ENCODE measurements at regions not wholly inside any gene's neighbourhood (a gene's known extent, or its start where the extent isn't known, plus 50 kb on each side); places are given as distances from the start of the nearest gene placed in this dataset.
"Not testable (repeated sequence)": the region's sequence is repeated elsewhere in the genome, so short reads cannot be mapped to it uniquely, and the experiment has no call there.

GRCh38 chr18:40292985-40293710 is 1661.9 kb upstream of the PIK3C3 start:
- Histone ChIP-seq H3K36me3 (ENCODE audit: control insufficient read depth, low read length) (no peaks in the 10 kb centered on the region), H3K27ac (ENCODE audit: low read depth, low read length) (no peak overlapping the region), H3K9me2 (replicated peaks; ENCODE audit: control insufficient read depth, low read length) (no peaks in the 10 kb centered on the region), H3K27me3 (ENCODE audit: control insufficient read depth, low read length) (no peaks in the 10 kb centered on the region), H3K4me2 (ENCODE audit: low read length) (no peak overlapping the region), H3K4me1 (ENCODE audit: control insufficient read depth, low read length) (no peaks in the 10 kb centered on the region), H3F3A (ENCODE audit: control insufficient read depth, insufficient read depth) (no peaks in the 10 kb centered on the region), H3K4me3 (ENCODE audit: low read length) (no peak overlapping the region), H3K79me2 (ENCODE audit: control insufficient read depth, low read length) (no peaks in the 10 kb centered on the region), H4K20me1 (ENCODE audit: control insufficient read depth, insufficient read depth, low read depth, low read length) (no peaks in the 10 kb centered on the region), H3K9me3 (ENCODE audit: control insufficient read depth, insufficient read depth, low read length) (peaks cover 3% of the 10 kb centered on the region; the same call in 1 of the 2 replicates)
- TF ChIP-seq EZH2phosphoT487 (IDR thresholded peaks at IDR 0.05; ENCODE audit: borderline replicate concordance, low read length) (no peak), CTCF (IDR thresholded peaks at IDR 0.05; ENCODE audit: low read depth, low read length, poor library complexity, severe bottlenecking) (no peak)

- Histone ChIP-seq H3K9me2 (replicated peaks; ENCODE audit: control insufficient read depth, low read length) (no peaks in the 10 kb centered on the region), H3K4me2 (ENCODE audit: low read length) (no peak overlapping the region), H3K79me2 (ENCODE audit: control insufficient read depth, low read length) (no peaks in the 10 kb centered on the region), H3K4me3 (ENCODE audit: low read length) (no peak overlapping the region), H3K9me3 (ENCODE audit: control insufficient read depth, insufficient read depth, low read length) (no peaks in the 10 kb centered on the region), H4K20me1 (ENCODE audit: control insufficient read depth, insufficient read depth, low read depth, low read length) (no peaks in the 10 kb centered on the region), H3K27ac (ENCODE audit: low read depth, low read length) (no peak overlapping the region), H3K36me3 (ENCODE audit: control insufficient read depth, low read length) (no peaks in the 10 kb centered on the region), H3F3A (ENCODE audit: control insufficient read depth, insufficient read depth) (no peaks in the 10 kb centered on the region), H3K4me1 (ENCODE audit: control insufficient read depth, low read length) (no peaks in the 10 kb centered on the region), H3K27me3 (ENCODE audit: control insufficient read depth, low read length) (no peaks in the 10 kb centered on the region)
- TF ChIP-seq CTCF (IDR thresholded peaks at IDR 0.05; ENCODE audit: low read depth, low read length, poor library complexity, severe bottlenecking): no peak
- TF ChIP-seq EZH2phosphoT487 (IDR thresholded peaks at IDR 0.05; ENCODE audit: borderline replicate concordance, low read length): no peak
Observed at GRCh38 chr18:40283560-40283959, 1671.5 kb upstream of the PIK3C3 start.

GRCh38 chr18:40281356-40281755 is 1673.7 kb upstream of the PIK3C3 start:
- not testable (repeated sequence) for H3K9me2 ChIP-seq (replicated peaks; ENCODE audit: control insufficient read depth, low read length); H3K4me2 ChIP-seq (ENCODE audit: low read length); H4K20me1 ChIP-seq (ENCODE audit: control insufficient read depth, insufficient read depth, low read depth, low read length); H3K27ac ChIP-seq (ENCODE audit: low read depth, low read length); H3K36me3 ChIP-seq (ENCODE audit: control insufficient read depth, low read length); H3K79me2 ChIP-seq (ENCODE audit: control insufficient read depth, low read length); H3K9me3 ChIP-seq (ENCODE audit: control insufficient read depth, insufficient read depth, low read length); H3K4me3 ChIP-seq (ENCODE audit: low read length); H3K27me3 ChIP-seq (ENCODE audit: control insufficient read depth, low read length); H3F3A ChIP-seq (ENCODE audit: control insufficient read depth, insufficient read depth); H3K4me1 ChIP-seq (ENCODE audit: control insufficient read depth, low read length)

GRCh38 chr18:40274618-40275196 is 1680.3 kb upstream of the PIK3C3 start:
- H3K9me2 ChIP-seq (replicated peaks; ENCODE audit: control insufficient read depth, low read length): no peaks in the 10 kb centered on the region
- H3F3A ChIP-seq (ENCODE audit: control insufficient read depth, insufficient read depth): no peaks in the 10 kb centered on the region
- no peak overlapping the region for H3K27ac ChIP-seq (ENCODE audit: low read depth, low read length)
- no peaks in the 10 kb centered on the region for H3K36me3 ChIP-seq (ENCODE audit: control insufficient read depth, low read length)
- no peaks in the 10 kb centered on the region for H4K20me1 ChIP-seq (ENCODE audit: control insufficient read depth, insufficient read depth, low read depth, low read length)
- H3K4me3 ChIP-seq (ENCODE audit: low read length): no peak overlapping the region
- no peaks in the 10 kb centered on the region for H3K79me2 ChIP-seq (ENCODE audit: control insufficient read depth, low read length)
- no peak overlapping the region for H3K4me2 ChIP-seq (ENCODE audit: low read length)
- H3K9me3 ChIP-seq (ENCODE audit: control insufficient read depth, insufficient read depth, low read length): no peaks in the 10 kb centered on the region
- H3K4me1 ChIP-seq (ENCODE audit: control insufficient read depth, low read length): no peaks in the 10 kb centered on the region
- TF ChIP-seq EZH2phosphoT487 (IDR thresholded peaks at IDR 0.05; ENCODE audit: borderline replicate concordance, low read length) (no peak), CTCF (IDR thresholded peaks at IDR 0.05; ENCODE audit: low read depth, low read length, poor library complexity, severe bottlenecking) (no peak)
- H3K27me3 ChIP-seq (ENCODE audit: control insufficient read depth, low read length): no peaks in the 10 kb centered on the region

Data from DOHH2 (cell line).